SK-N-SH (cell line): ENCODE measurements at regions not wholly inside any gene's neighbourhood (a gene's known extent, or its start where the extent isn't known, plus 50 kb on each side); places are given as distances from the start of the nearest gene placed in this dataset.

Source experiments
- CTCF ChIA-PET: fragments of 300-600, 350-600 bp; formaldehyde crosslinking; extraction: SDS; loops from one replicate; lab custom pipeline; 2021; lab: Yijun Ruan, JAX
- POLR2A ChIA-PET: fragments of 350-600 bp; sonication (Branson Sonifier 250); formaldehyde crosslinking; extraction: SDS; loops from one replicate; lab custom pipeline; 2020; ENCODE audit warnings: antibody characterized with exemption, inconsistent platforms; lab: Yijun Ruan, JAX
- DNase-seq: peaks from one replicate; pipeline ENCODE4 v3.0.0; 2012
- H2AFZ ChIP-seq: fragments of 200-600 bp; sonication (generic); 2 replicates; pipeline ENCODE4 v1.8.1; 2016; ENCODE audit warnings: antibody characterized with exemption, mild to moderate bottlenecking, low read depth
- H3F3A ChIP-seq: fragments of 200-600 bp; sonication (generic); replicated peaks from 2 replicates; pipeline ENCODE3; 2016; ENCODE audit warnings: antibody characterized with exemption, mild to moderate bottlenecking; ENCODE audit not compliant: insufficient read depth
- H3K27ac ChIP-seq, 2 experiments: fragments of 200-500 bp in 1 of 2; fragments of 200-600 bp in 1 of 2; sonication (Bioruptor generic) in 1 of 2; sonication (generic), shearing (Covaris generic) in 1 of 2; 2 replicates each; pipeline versions ENCODE4 v1.5.1 to v1.6.1; 2014 to 2016; ENCODE audit warnings: low read depth in 2 of 2, inconsistent platforms in 1 of 2, low read length in 1 of 2, mild to moderate bottlenecking in 1 of 2, mixed read lengths in 1 of 2
- H3K27me3 ChIP-seq: fragments of 200-600 bp; sonication (generic), shearing (Covaris generic); 2 replicates; pipeline ENCODE4 v1.6.1; 2016; ENCODE audit warnings: mixed run types; ENCODE audit not compliant: insufficient read depth
- H3K36me3 ChIP-seq, 2 experiments: fragments of 200-500 bp in 1 of 2; fragments of 200-600 bp in 1 of 2; sonication (Bioruptor generic) in 1 of 2; sonication (generic) in 1 of 2; replicated peaks in 1 of 2; 2 replicates each; pipeline versions ENCODE3 to v1.5.1; 2014 to 2016; ENCODE audit warnings: low read length in 1 of 2, mild to moderate bottlenecking in 1 of 2; ENCODE audit not compliant: insufficient read depth in 2 of 2, control insufficient read depth in 1 of 2
- H3K4me1 ChIP-seq, 2 experiments: fragments of 200-500 bp in 1 of 2; fragments of 200-600 bp in 1 of 2; sonication (Bioruptor generic) in 1 of 2; sonication (generic), shearing (Covaris generic) in 1 of 2; 2 replicates each; pipeline versions ENCODE4 v1.5.1 to v1.6.1; 2014 to 2016; ENCODE audit warnings: low read depth in 1 of 2, low read length in 1 of 2, mixed run types in 1 of 2; ENCODE audit not compliant: insufficient read depth in 2 of 2, control insufficient read depth in 1 of 2
- H3K4me2 ChIP-seq: fragments of 200-600 bp; sonication (generic), shearing (Covaris generic); 2 replicates; pipeline ENCODE4 v1.6.1; 2017; ENCODE audit warnings: mixed run types
- H3K4me3 ChIP-seq, 2 experiments: fragments of 200-500 bp in 1 of 2; fragments of 200-600 bp in 1 of 2; sonication (Bioruptor generic) in 1 of 2; sonication (generic), shearing (Covaris generic) in 1 of 2; 2 replicates each; pipeline versions ENCODE4 v1.5.1 to v1.8.1; 2014 to 2016; ENCODE audit warnings: low read depth in 2 of 2, inconsistent platforms in 1 of 2, low read length in 1 of 2, mild to moderate bottlenecking in 1 of 2, mixed read lengths in 1 of 2, moderate library complexity in 1 of 2
- H3K79me2 ChIP-seq: fragments of 200-600 bp; sonication (generic); 2 replicates; pipeline ENCODE4 v1.8.1; 2017; ENCODE audit warnings: mild to moderate bottlenecking; ENCODE audit not compliant: insufficient read depth
- H3K9ac ChIP-seq: fragments of 200-600 bp; sonication (generic); 2 replicates; pipeline ENCODE4 v1.6.1; 2017; ENCODE audit warnings: mixed run types
- H3K9me2 ChIP-seq: fragments of 200-600 bp; sonication (generic); 2 replicates; pipeline ENCODE4 v1.6.1; 2017; ENCODE audit warnings: mixed run types
- H3K9me3 ChIP-seq: fragments of 200-600 bp; sonication (generic); 2 replicates; pipeline ENCODE4 v1.6.1; 2017; ENCODE audit warnings: mixed run types, mild to moderate bottlenecking, moderate library complexity
- H4K20me1 ChIP-seq: fragments of 200-600 bp; sonication (generic); 2 replicates; pipeline ENCODE4 v1.6.1; 2017; ENCODE audit warnings: mild to moderate bottlenecking, mixed run types; ENCODE audit not compliant: insufficient read depth
- CTCF ChIP-seq: fragments of 200-600 bp; sonication (generic); IDR thresholded peaks from 2 replicates; pipeline ENCODE4 v1.6.1; 2017; ENCODE audit warnings: antibody characterized with exemption, mild to moderate bottlenecking, moderate library complexity
- ELF1 ChIP-seq: IDR thresholded peaks from 2 replicates; pipeline ENCODE4 v1.4.0; 2012
- EP300 ChIP-seq, 2 experiments: IDR thresholded peaks; 2 replicates each; pipeline versions ENCODE4 v1.4.0 to v1.6.1; 2012; ENCODE audit warnings: borderline replicate concordance in 1 of 2, low read depth in 1 of 2, low read length in 1 of 2
- EZH2phosphoT487 ChIP-seq: fragments of 200-600 bp; sonication (generic); IDR thresholded peaks from 2 replicates; pipeline ENCODE4 v1.6.1; 2017; ENCODE audit warnings: low read depth, mixed run types, mild to moderate bottlenecking, antibody characterized with exemption, moderate library complexity, borderline replicate concordance
- FOXJ3 ChIP-seq: sonication (generic); formaldehyde crosslinking; IDR thresholded peaks from 2 replicates; pipeline ENCODE4 v1.5.1; 2020; ENCODE audit warnings: mild to moderate bottlenecking, missing genetic modification reagents
- GATA2 ChIP-seq: sonication (generic); formaldehyde crosslinking; IDR thresholded peaks from 2 replicates; pipeline ENCODE4 v1.5.0; 2020; ENCODE audit warnings: mild to moderate bottlenecking, missing genetic modification reagents
- IRF3 ChIP-seq: fragments of 150-350 bp; IDR thresholded peaks from 2 replicates; pipeline ENCODE4 v1.6.1; 2016; ENCODE audit warnings: mild to moderate bottlenecking, low read depth, low read length
- JUND ChIP-seq: IDR thresholded peaks from 2 replicates; pipeline ENCODE4 v1.4.0; 2012
- MEF2A ChIP-seq: IDR thresholded peaks from 2 replicates; pipeline ENCODE4 v1.4.0; 2012; ENCODE audit warnings: low read depth, borderline replicate concordance
- NFIC ChIP-seq: IDR thresholded peaks from 2 replicates; pipeline ENCODE4 v1.4.0; 2012; ENCODE audit warnings: borderline replicate concordance
- NRF1 ChIP-seq: IDR thresholded peaks from 2 replicates; pipeline ENCODE4 v1.6.1; 2012; ENCODE audit warnings: low read depth, mild to moderate bottlenecking, low read length
- POLR2AphosphoS5 ChIP-seq: IDR thresholded peaks from 2 replicates; pipeline ENCODE4 v1.6.1; 2012; ENCODE audit warnings: low read depth, low read length
- RAD21 ChIP-seq: IDR thresholded peaks from 2 replicates; pipeline ENCODE4 v1.6.1; 2012; ENCODE audit warnings: mild to moderate bottlenecking, low read length
- RCOR1 ChIP-seq: fragments of 150-350 bp; IDR thresholded peaks from 2 replicates; pipeline ENCODE4 v1.6.1; 2017; ENCODE audit warnings: antibody characterized with exemption, low read length
- REST ChIP-seq: IDR thresholded peaks from 2 replicates; pipeline ENCODE4 v1.6.1; 2012; ENCODE audit warnings: mild to moderate bottlenecking, low read depth, low read length, moderate library complexity
- RFX5 ChIP-seq: IDR thresholded peaks from 2 replicates; pipeline ENCODE4 v1.6.1; 2012; ENCODE audit warnings: mild to moderate bottlenecking, improper control_type of control experiment, low read length
- RXRA ChIP-seq: IDR thresholded peaks from 2 replicates; pipeline ENCODE4 v1.4.0; 2012; ENCODE audit warnings: low read depth, mild to moderate bottlenecking, borderline replicate concordance
- SIN3A ChIP-seq: IDR thresholded peaks from 2 replicates; pipeline ENCODE4 v1.6.1; 2012; ENCODE audit warnings: low read depth, mild to moderate bottlenecking, low read length, moderate library complexity, borderline replicate concordance
- TCF12 ChIP-seq: IDR thresholded peaks from 2 replicates; pipeline ENCODE4 v1.4.0; 2012
- ZBTB33 ChIP-seq: IDR thresholded peaks from 2 replicates; pipeline ENCODE4 v1.4.0; 2012; ENCODE audit warnings: low read depth, borderline replicate concordance
- WGBS: methylation state at CpG from one replicate; pipeline ENCODE4 v1.1.6; 2017; ENCODE audit warnings: low lambda C conversion rate; 5-methylcytosine and 5-hydroxymethylcytosine counted together

GRCh38 chr18:56409736-56410135, 228.7 kb downstream of the TXNL1 start:
- no peak overlapping the region for H3K4me3 ChIP-seq
- no peaks in the 10 kb centered on the region for H3K9me2 ChIP-seq
- DNase-seq, result no peak
- no peak overlapping the region for H2AFZ ChIP-seq
- no peaks in the 10 kb centered on the region for H3K36me3 ChIP-seq
- TF ChIP-seq RCOR1 (no peak), NRF1 (no peak), ELF1 (no peak), TCF12 (no peak), EZH2phosphoT487 (no peak), NFIC (no peak), ZBTB33 (no peak), GATA2 (CRISPR knock-in tag) (no peak), RFX5 (no peak)
- no peaks in the 10 kb centered on the region for H3K9me3 ChIP-seq
- H3K4me1 ChIP-seq, result no peaks in the 10 kb centered on the region; a peak in 1 of 4 replicates
- no peaks in the 10 kb centered on the region for H3K27me3 ChIP-seq
- no peaks in the 10 kb centered on the region for H4K20me1 ChIP-seq
- no peak overlapping the region for H3K9ac ChIP-seq
- no peaks in the 10 kb centered on the region for H3F3A ChIP-seq
- ChIA-PET CTCF (no interaction called here), POLR2A (no interaction called here)
- H3K79me2 ChIP-seq, result no peaks in the 10 kb centered on the region
- no peak overlapping the region for H3K4me2 ChIP-seq
- no peak overlapping the region for H3K27ac ChIP-seq

GRCh38 chr18:56407646-56408180, 230.7 kb downstream of the TXNL1 start:
- Histone ChIP-seq H3K9me2 (no peaks in the 10 kb centered on the region), H3K27me3 (no peaks in the 10 kb centered on the region), H3K9ac (no peak overlapping the region), H3K36me3 (no peaks in the 10 kb centered on the region), H3F3A (peaks cover 15% of the 10 kb centered on the region), H3K4me1 (peaks cover under 1 to 8% of the 10 kb centered on the region in 2 experiments; a peak in 3 of 4 replicates), H3K9me3 (no peaks in the 10 kb centered on the region), H2AFZ (no peak overlapping the region), H3K4me2 (no peak overlapping the region), H4K20me1 (no peaks in the 10 kb centered on the region), H3K4me3 (no peak overlapping the region), H3K27ac (no peak overlapping the region), H3K79me2 (no peaks in the 10 kb centered on the region)
- ChIA-PET CTCF (no interaction called here), POLR2A (interaction anchor here (0.6 kb wide), 1 partner anchor 1425 kb away, joined by 4 read pairs; no protein-coding TSS in a partner anchor)
- TF ChIP-seq REST (no peak), RAD21 (no peak), FOXJ3 (CRISPR knock-in tag) (no peak), JUND (no peak), POLR2AphosphoS5 (no peak), SIN3A (no peak), ELF1 (no peak), MEF2A (no peak), CTCF (no peak), EP300 (IDR thresholded peaks at IDR 0.05; ENCODE audit: borderline replicate concordance in 1 of 2, low read depth in 1 of 2, low read length in 1 of 2) (no peak), RXRA (no peak), NRF1 (no peak), TCF12 (no peak), IRF3 (no peak)
- no peak for DNase-seq
- WGBS, result 90% methylated on average over 4 of the region's 4 CpGs
